ENCODE measurements at regions not wholly inside any gene's neighbourhood (a gene's known extent, or its start where the extent isn't known, plus 50 kb on each side); places are given as distances from the start of the nearest gene placed in this dataset.

GRCh38 chr4:27811948-27812347 lies 951.3 kb downstream of the STIM2 start:
- TF ChIP-seq, protein P1, sequence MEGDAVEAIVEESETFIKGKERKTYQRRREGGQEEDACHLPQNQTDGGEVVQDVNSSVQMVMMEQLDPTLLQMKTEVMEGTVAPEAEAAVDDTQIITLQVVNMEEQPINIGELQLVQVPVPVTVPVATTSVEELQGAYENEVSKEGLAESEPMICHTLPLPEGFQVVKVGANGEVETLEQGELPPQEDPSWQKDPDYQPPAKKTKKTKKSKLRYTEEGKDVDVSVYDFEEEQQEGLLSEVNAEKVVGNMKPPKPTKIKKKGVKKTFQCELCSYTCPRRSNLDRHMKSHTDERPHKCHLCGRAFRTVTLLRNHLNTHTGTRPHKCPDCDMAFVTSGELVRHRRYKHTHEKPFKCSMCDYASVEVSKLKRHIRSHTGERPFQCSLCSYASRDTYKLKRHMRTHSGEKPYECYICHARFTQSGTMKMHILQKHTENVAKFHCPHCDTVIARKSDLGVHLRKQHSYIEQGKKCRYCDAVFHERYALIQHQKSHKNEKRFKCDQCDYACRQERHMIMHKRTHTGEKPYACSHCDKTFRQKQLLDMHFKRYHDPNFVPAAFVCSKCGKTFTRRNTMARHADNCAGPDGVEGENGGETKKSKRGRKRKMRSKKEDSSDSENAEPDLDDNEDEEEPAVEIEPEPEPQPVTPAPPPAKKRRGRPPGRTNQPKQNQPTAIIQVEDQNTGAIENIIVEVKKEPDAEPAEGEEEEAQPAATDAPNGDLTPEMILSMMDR (IDR thresholded peaks at IDR 0.05) = no peak
- TF ChIP-seq POLR2A (IDR thresholded peaks at IDR 0.05) = no peak
